HG02973 (cell line): ENCODE measurements at regions not wholly inside any gene's neighbourhood (a gene's known extent, or its start where the extent isn't known, plus 50 kb on each side); places are given as distances from the start of the nearest gene placed in this dataset.

Experiments used
- ATAC-seq: cut with Tn5 transposase; IDR thresholded peaks from one replicate; pipeline ENCODE4 v1.9.1; 2021; ENCODE audit warnings: moderate library complexity; ENCODE audit not compliant: unreplicated experiment

GRCh38 chr9:106309925-106310324 lies 553.0 kb upstream of the ZNF462 start:
- no peak for ATAC-seq

GRCh38 chr9:106310782-106311181 lies 552.2 kb upstream of the ZNF462 start:
- ATAC-seq = no peak

- no peak for ATAC-seq
These were observed 550.1 kb upstream of the ZNF462 start for GRCh38 chr9:106312906-106313305.

- ATAC-seq = no peak
These were observed 548.5 kb upstream of the ZNF462 start for GRCh38 chr9:106314476-106314875.

GRCh38 chr9:106321394-106322180 lies 541.4 kb upstream of the ZNF462 start:
- no peak for ATAC-seq

- ATAC-seq = no peak
These were observed 540.2 kb upstream of the ZNF462 start for GRCh38 chr9:106322706-106323245.

GRCh38 chr9:106324053-106324585 lies 538.8 kb upstream of the ZNF462 start:
- no peak for ATAC-seq

- ATAC-seq = no peak
These were observed 538.2 kb upstream of the ZNF462 start for GRCh38 chr9:106324591-106325280.

GRCh38 chr9:106326493-106326892 lies 536.5 kb upstream of the ZNF462 start:
- no peak for ATAC-seq

- ATAC-seq = no peak
These were observed 529.5 kb upstream of the ZNF462 start for GRCh38 chr9:106333481-106333880.

GRCh38 chr9:106334081-106334480 lies 528.9 kb upstream of the ZNF462 start:
- ATAC-seq = no peak

- no peak for ATAC-seq
These were observed 523.1 kb upstream of the ZNF462 start for GRCh38 chr9:106339882-106340281.

- ATAC-seq = no peak
These were observed 512.2 kb upstream of the ZNF462 start for GRCh38 chr9:106350777-106351176.

- ATAC-seq = no peak
These were observed 506.0 kb upstream of the ZNF462 start for GRCh38 chr9:106356924-106357323.

GRCh38 chr9:106358331-106358730 lies 504.6 kb upstream of the ZNF462 start:
- ATAC-seq = no peak

GRCh38 chr9:106376689-106377088 lies 486.3 kb upstream of the ZNF462 start:
- ATAC-seq = no peak

- ATAC-seq = no peak
These were observed 479.9 kb upstream of the ZNF462 start for GRCh38 chr9:106383072-106383471.

GRCh38 chr9:106387965-106388364 lies 475.0 kb upstream of the ZNF462 start:
- ATAC-seq = no peak

- ATAC-seq = no peak
These were observed 469.7 kb upstream of the ZNF462 start for GRCh38 chr9:106393226-106393625.

- ATAC-seq = no peak
These were observed 462.8 kb upstream of the ZNF462 start for GRCh38 chr9:106400170-106400569.

GRCh38 chr9:106400950-106401349 lies 462.0 kb upstream of the ZNF462 start:
- ATAC-seq = no peak

GRCh38 chr9:106403081-106403480 lies 459.9 kb upstream of the ZNF462 start:
- ATAC-seq = no peak
